ENCODE measurements at regions not wholly inside any gene's neighbourhood (a gene's known extent, or its start where the extent isn't known, plus 50 kb on each side); places are given as distances from the start of the nearest gene placed in this dataset.
"Not testable (repeated sequence)": the region's sequence is repeated elsewhere in the genome, so short reads cannot be mapped to it uniquely, and the experiment has no call there.

- Mint-ChIP-seq H3K27me3 (ENCODE audit: low read depth) (peaks cover 15% of the 10 kb centered on the region), H3K36me3 (ENCODE audit: low read depth) (no peaks in the 10 kb centered on the region), H3K27ac (no peak overlapping the region), H3K4me3 (no peak overlapping the region), H3K4me1 (ENCODE audit: low read depth) (no peaks in the 10 kb centered on the region), H3K9me3 (no peaks in the 10 kb centered on the region)
Observed at GRCh38 chr2:236916181-236916580, 169.5 kb upstream of the COPS8 start.

GRCh38 chr2:236916651-236917050 is 169.0 kb upstream of the COPS8 start:
- peaks cover 15% of the 10 kb centered on the region for H3K27me3 Mint-ChIP-seq (ENCODE audit: low read depth)
- H3K36me3 Mint-ChIP-seq (ENCODE audit: low read depth): no peaks in the 10 kb centered on the region
- no peak overlapping the region for H3K27ac Mint-ChIP-seq
- no peak overlapping the region for H3K4me3 Mint-ChIP-seq
- H3K9me3 Mint-ChIP-seq: no peaks in the 10 kb centered on the region
- H3K4me1 Mint-ChIP-seq (ENCODE audit: low read depth): no peaks in the 10 kb centered on the region

- Mint-ChIP-seq H3K9me3 (no peaks in the 10 kb centered on the region), H3K4me3 (no peak overlapping the region), H3K27ac (no peak overlapping the region), H3K27me3 (ENCODE audit: low read depth) (peaks cover 15% of the 10 kb centered on the region), H3K36me3 (ENCODE audit: low read depth) (no peaks in the 10 kb centered on the region), H3K4me1 (ENCODE audit: low read depth) (no peaks in the 10 kb centered on the region)
Observed at GRCh38 chr2:236917164-236917563, 168.5 kb upstream of the COPS8 start.

GRCh38 chr2:236918545-236918944 is 167.1 kb upstream of the COPS8 start:
- Mint-ChIP-seq H3K4me1 (ENCODE audit: low read depth) (no peaks in the 10 kb centered on the region), H3K9me3 (no peaks in the 10 kb centered on the region), H3K4me3 (no peak overlapping the region), H3K27ac (no peak overlapping the region), H3K36me3 (ENCODE audit: low read depth) (no peaks in the 10 kb centered on the region), H3K27me3 (ENCODE audit: low read depth) (peaks cover 11% of the 10 kb centered on the region)

GRCh38 chr2:236919209-236919608 is 166.5 kb upstream of the COPS8 start:
- no peaks in the 10 kb centered on the region for H3K36me3 Mint-ChIP-seq (ENCODE audit: low read depth)
- H3K4me1 Mint-ChIP-seq (ENCODE audit: low read depth): no peaks in the 10 kb centered on the region
- peaks cover 11% of the 10 kb centered on the region for H3K27me3 Mint-ChIP-seq (ENCODE audit: low read depth)
- H3K4me3 Mint-ChIP-seq: no peak overlapping the region
- no peaks in the 10 kb centered on the region for H3K9me3 Mint-ChIP-seq
- H3K27ac Mint-ChIP-seq: no peak overlapping the region

- H3K4me3 Mint-ChIP-seq; H3K9me3 Mint-ChIP-seq; H3K36me3 Mint-ChIP-seq (ENCODE audit: low read depth); H3K27ac Mint-ChIP-seq; H3K4me1 Mint-ChIP-seq (ENCODE audit: low read depth): not testable (repeated sequence)
- H3K27me3 Mint-ChIP-seq (ENCODE audit: low read depth): peaks cover 11% of the 10 kb centered on the region
Observed at GRCh38 chr2:236919801-236920379, 165.8 kb upstream of the COPS8 start.

GRCh38 chr2:236922061-236922460 is 163.6 kb upstream of the COPS8 start:
- no peaks in the 10 kb centered on the region for H3K36me3 Mint-ChIP-seq (ENCODE audit: low read depth)
- H3K9me3 Mint-ChIP-seq: no peaks in the 10 kb centered on the region
- H3K27me3 Mint-ChIP-seq (ENCODE audit: low read depth): peaks cover 12% of the 10 kb centered on the region

GRCh38 chr2:236928380-236929037 is 157.2 kb upstream of the COPS8 start:
- peaks cover 5% of the 10 kb centered on the region for H3K4me1 Mint-ChIP-seq (ENCODE audit: low read depth)
- H3K9me3 Mint-ChIP-seq: no peaks in the 10 kb centered on the region
- H3K27me3 Mint-ChIP-seq (ENCODE audit: low read depth): peaks cover 29% of the 10 kb centered on the region
- peak overlapping the region; percentile 62 for H3K4me3 Mint-ChIP-seq
- no peaks in the 10 kb centered on the region for H3K36me3 Mint-ChIP-seq (ENCODE audit: low read depth)
- H3K27ac Mint-ChIP-seq: no peak overlapping the region

More at GRCh38 chr2:236922061-236922460, 163.6 kb upstream of the COPS8 start:
- Mint-ChIP-seq H3K4me3 (no peak overlapping the region), H3K4me1 (ENCODE audit: low read depth) (no peaks in the 10 kb centered on the region), H3K27ac (no peak overlapping the region)

- H3K36me3 Mint-ChIP-seq (ENCODE audit: low read depth): no peaks in the 10 kb centered on the region
- no peaks in the 10 kb centered on the region for H3K9me3 Mint-ChIP-seq
- peaks cover 20% of the 10 kb centered on the region for H3K27me3 Mint-ChIP-seq (ENCODE audit: low read depth)
- H3K4me3 Mint-ChIP-seq: no peak overlapping the region
- peaks cover 5% of the 10 kb centered on the region for H3K4me1 Mint-ChIP-seq (ENCODE audit: low read depth)
- H3K27ac Mint-ChIP-seq: no peak overlapping the region
Observed at GRCh38 chr2:236932831-236933361, 152.8 kb upstream of the COPS8 start.

GRCh38 chr2:236934166-236934565 is 151.5 kb upstream of the COPS8 start:
- no peak overlapping the region for H3K27ac Mint-ChIP-seq
- peaks cover 17% of the 10 kb centered on the region for H3K27me3 Mint-ChIP-seq (ENCODE audit: low read depth)
- H3K4me3 Mint-ChIP-seq: no peak overlapping the region
- no peaks in the 10 kb centered on the region for H3K9me3 Mint-ChIP-seq
- no peaks in the 10 kb centered on the region for H3K36me3 Mint-ChIP-seq (ENCODE audit: low read depth)
- no peaks in the 10 kb centered on the region for H3K4me1 Mint-ChIP-seq (ENCODE audit: low read depth)

- Mint-ChIP-seq H3K4me3 (no peak overlapping the region), H3K9me3 (no peaks in the 10 kb centered on the region), H3K27me3 (ENCODE audit: low read depth) (peaks cover 17% of the 10 kb centered on the region), H3K4me1 (ENCODE audit: low read depth) (no peaks in the 10 kb centered on the region), H3K36me3 (ENCODE audit: low read depth) (no peaks in the 10 kb centered on the region), H3K27ac (no peak overlapping the region)
Observed at GRCh38 chr2:236934656-236935055, 151.0 kb upstream of the COPS8 start.

- Mint-ChIP-seq H3K27ac (no peak overlapping the region), H3K4me1 (ENCODE audit: low read depth) (no peaks in the 10 kb centered on the region), H3K27me3 (ENCODE audit: low read depth) (peaks cover 17% of the 10 kb centered on the region)
Observed at GRCh38 chr2:236935083-236935482, 150.6 kb upstream of the COPS8 start.

GRCh38 chr2:236935631-236936445 is 149.9 kb upstream of the COPS8 start:
- H3K4me3 Mint-ChIP-seq: no peak overlapping the region
- H3K27me3 Mint-ChIP-seq (ENCODE audit: low read depth): peaks cover 17% of the 10 kb centered on the region
- no peaks in the 10 kb centered on the region for H3K4me1 Mint-ChIP-seq (ENCODE audit: low read depth)
- no peak overlapping the region for H3K27ac Mint-ChIP-seq
- H3K9me3 Mint-ChIP-seq: no peaks in the 10 kb centered on the region
- no peaks in the 10 kb centered on the region for H3K36me3 Mint-ChIP-seq (ENCODE audit: low read depth)

More at GRCh38 chr2:236935083-236935482, 150.6 kb upstream of the COPS8 start:
- H3K36me3 Mint-ChIP-seq (ENCODE audit: low read depth): no peaks in the 10 kb centered on the region
- no peaks in the 10 kb centered on the region for H3K9me3 Mint-ChIP-seq
- H3K4me3 Mint-ChIP-seq: no peak overlapping the region

GRCh38 chr2:236936446-236936940 is 149.2 kb upstream of the COPS8 start:
- no peaks in the 10 kb centered on the region for H3K36me3 Mint-ChIP-seq (ENCODE audit: low read depth)
- no peak overlapping the region for H3K4me3 Mint-ChIP-seq
- H3K9me3 Mint-ChIP-seq: no peaks in the 10 kb centered on the region
- H3K27ac Mint-ChIP-seq: no peak overlapping the region
- H3K27me3 Mint-ChIP-seq (ENCODE audit: low read depth): peaks cover 13% of the 10 kb centered on the region
- H3K4me1 Mint-ChIP-seq (ENCODE audit: low read depth): no peaks in the 10 kb centered on the region

Data from T-helper 1 cell treated with Interleukin-12 subunit alpha and Interleukin-12 subunit beta and Interleukin-4 antibody, amounts not matched to agents 30 μg/mL and 1 μg/mL, for 36 hours (primary cell).